AG09309 (cell line): ENCODE measurements at regions not wholly inside any gene's neighbourhood (a gene's known extent, or its start where the extent isn't known, plus 50 kb on each side); places are given as distances from the start of the nearest gene placed in this dataset.

ENCODE experiments used
- DNase-seq: peaks from one replicate; pipeline ENCODE4 v3.0.0-alpha.2; 2010; ENCODE audit warnings: low read depth
- H3K4me3 ChIP-seq: 2 replicates; pipeline ENCODE4 v1.5.1; 2011; ENCODE audit warnings: mild to moderate bottlenecking, low read depth, low read length, moderate library complexity; ENCODE audit not compliant: control insufficient read depth
- TF ChIP-seq, protein P1 (sequence below): IDR thresholded peaks from 2 replicates; pipeline ENCODE4 v1.5.1; 2011; ENCODE audit warnings: mild to moderate bottlenecking, low read depth, low read length, inconsistent platforms; ENCODE audit not compliant: insufficient read depth, control insufficient read depth; ENCODE audit errors: missing control alignments

DNA sequence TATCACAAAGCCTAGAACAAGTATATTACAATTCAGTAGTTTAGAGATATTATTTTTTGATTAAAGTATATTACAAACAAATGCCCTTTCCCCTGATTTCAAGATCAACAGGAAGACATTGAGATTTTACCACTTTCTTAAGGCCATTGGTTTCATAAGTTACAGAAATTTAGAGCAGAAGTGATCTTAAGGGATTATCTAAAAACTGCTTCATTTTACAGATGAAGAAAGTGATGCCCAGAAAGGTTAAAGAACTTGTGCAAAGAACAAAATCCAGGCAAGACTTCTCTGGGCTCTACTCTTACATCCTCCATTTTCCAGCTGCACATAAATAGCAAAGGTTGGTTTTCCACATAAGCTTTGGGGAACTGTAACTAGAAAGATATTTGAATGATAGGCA lies 87.5 kb downstream of the DUSP6 start:
- H3K4me3 ChIP-seq: no peak overlapping the region
- TF ChIP-seq, protein P1, sequence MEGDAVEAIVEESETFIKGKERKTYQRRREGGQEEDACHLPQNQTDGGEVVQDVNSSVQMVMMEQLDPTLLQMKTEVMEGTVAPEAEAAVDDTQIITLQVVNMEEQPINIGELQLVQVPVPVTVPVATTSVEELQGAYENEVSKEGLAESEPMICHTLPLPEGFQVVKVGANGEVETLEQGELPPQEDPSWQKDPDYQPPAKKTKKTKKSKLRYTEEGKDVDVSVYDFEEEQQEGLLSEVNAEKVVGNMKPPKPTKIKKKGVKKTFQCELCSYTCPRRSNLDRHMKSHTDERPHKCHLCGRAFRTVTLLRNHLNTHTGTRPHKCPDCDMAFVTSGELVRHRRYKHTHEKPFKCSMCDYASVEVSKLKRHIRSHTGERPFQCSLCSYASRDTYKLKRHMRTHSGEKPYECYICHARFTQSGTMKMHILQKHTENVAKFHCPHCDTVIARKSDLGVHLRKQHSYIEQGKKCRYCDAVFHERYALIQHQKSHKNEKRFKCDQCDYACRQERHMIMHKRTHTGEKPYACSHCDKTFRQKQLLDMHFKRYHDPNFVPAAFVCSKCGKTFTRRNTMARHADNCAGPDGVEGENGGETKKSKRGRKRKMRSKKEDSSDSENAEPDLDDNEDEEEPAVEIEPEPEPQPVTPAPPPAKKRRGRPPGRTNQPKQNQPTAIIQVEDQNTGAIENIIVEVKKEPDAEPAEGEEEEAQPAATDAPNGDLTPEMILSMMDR: no peak

DNA sequence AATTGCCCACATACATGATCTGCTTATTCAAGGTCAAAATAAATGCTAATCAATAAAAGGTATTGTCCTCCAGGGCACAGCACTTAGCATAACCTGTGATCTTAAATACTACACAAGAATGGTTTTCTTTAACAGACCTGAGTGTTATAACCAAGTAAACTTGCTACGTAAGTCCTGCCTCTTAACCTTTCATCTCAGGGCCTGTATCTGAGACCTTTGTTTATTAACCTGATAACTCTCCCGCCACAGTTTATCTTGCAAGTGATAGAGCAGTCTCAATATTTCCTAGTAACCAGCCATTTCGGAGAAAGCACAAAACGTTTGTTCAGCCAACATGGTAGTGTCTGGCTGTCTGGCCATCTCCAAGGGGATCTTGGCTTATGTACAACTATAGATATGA lies 88.4 kb downstream of the DUSP6 start:
- H3K4me3 ChIP-seq: no peak overlapping the region
- TF ChIP-seq, protein P1: no peak
- DNase-seq: no peak

More for the DNA sequence above, 87.5 kb downstream of the DUSP6 start:
- DNase-seq: no peak

DNA sequence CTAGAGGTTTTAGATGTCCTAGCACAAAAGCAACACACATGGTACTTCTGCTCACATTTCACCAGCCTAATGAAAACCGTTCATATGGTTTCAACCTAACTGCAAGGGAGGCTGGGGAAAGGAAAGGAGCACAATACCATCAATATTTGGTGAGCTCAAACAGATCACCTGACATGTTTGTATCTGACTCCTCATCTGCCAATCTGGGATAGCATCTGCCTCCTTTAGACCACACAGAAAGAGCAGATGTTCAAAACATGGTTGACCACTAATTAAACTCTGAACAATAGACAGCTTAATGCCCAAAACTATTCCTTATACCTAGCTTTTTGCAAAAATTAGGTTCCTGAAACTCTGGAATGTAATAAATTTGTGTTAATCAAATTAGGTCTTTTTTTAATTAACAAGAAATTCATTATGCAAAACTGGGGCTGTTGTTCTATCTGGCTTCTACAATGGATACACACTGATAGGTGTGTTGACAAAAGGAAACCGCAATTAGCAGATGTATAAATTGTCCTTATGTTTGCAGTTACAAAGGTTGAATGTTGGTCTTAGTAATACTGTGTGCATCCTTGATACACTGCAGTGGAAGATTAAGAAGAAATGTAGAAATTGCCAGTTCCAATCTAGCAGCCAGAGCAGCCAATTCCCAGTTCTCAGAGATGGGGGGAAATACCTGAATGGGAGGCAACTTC lies 89.3 kb downstream of the DUSP6 start:
- no peak overlapping the region for H3K4me3 ChIP-seq
- TF ChIP-seq, protein P1: no peak
- no peak for DNase-seq

DNA sequence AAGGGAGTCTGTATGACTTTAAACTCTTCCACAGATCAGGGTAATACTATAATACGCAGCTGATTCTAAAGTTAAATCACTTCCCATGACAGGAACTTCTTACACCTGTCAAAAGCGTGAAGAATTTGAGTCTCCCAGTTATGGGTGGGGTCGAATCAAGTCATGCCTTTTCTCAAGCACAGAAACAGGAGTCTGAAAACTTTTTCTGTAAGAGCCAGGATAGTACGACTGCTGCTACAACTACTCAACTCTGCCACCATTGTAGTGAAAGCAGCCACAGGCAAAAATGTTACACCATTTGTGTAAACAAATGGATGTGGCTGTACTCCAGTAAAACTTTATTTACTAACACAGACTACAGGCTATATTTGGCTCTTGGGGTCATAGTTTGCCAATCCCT lies 90.3 kb downstream of the DUSP6 start:
- H3K4me3 ChIP-seq: no peak overlapping the region
- TF ChIP-seq, protein P1: no peak
- DNase-seq: no peak

DNA sequence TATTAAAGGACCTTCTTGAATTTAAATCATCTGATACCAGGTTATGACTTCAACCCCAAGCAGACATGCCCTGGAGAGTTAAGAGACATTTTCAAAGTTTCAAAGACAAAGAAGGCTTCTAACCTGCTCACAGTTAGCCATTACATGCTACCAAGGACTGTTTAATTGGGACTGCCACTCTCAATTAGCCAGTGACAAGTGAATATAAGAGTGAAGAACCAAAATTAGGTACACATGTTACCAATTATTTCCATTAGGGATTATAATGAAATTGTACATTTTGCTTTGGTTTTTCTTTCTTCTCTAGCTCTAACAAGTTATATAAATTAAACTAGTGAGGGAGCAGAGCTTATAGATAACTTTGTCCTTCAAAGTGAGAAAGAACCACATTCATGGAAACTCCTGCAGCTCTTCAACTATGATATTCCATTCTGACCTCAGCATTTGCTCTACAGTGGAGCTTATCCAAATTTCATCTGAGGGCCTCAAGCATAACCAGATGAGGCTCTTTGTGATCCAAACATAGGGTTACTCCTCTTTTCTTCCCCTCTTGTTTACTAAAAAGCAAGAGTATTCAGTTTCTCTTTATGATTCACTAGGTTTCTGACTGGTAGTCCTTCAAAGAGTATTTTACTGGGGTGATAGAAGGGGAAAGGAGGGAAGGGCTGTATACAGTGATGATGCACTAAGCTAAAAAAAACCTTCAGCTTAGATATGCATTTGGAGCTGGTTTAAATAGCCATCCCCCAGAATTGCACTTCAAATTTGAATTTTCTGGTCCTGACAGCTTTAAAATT lies 91.3 kb downstream of the DUSP6 start:
- no peak for DNase-seq
- no peak overlapping the region for H3K4me3 ChIP-seq
- TF ChIP-seq, protein P1: no peak

DNA sequence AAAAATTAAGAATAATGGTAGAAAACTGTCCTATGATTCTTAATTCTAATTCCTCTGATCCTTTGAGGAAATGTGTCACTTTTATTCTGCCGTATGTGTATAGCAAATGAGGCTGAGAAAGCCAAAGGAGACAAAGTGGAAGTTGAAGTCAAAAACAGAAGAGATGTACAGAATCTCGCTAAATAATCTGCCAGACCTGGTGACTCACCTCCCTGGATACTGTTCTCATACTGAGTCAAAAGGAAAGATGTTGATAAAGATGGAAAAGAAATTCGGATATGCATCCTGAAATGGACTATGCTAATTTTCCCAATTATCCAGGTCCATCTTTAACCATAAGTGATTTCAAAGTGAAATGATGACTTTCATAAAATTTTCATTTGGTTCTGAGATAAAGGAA lies 92.5 kb downstream of the DUSP6 start:
- TF ChIP-seq, protein P1: no peak
- DNase-seq: no peak
- no peak overlapping the region for H3K4me3 ChIP-seq
